ENCODE measurements at regions not wholly inside any gene's neighbourhood (a gene's known extent, or its start where the extent isn't known, plus 50 kb on each side); places are given as distances from the start of the nearest gene placed in this dataset.

GRCh38 chr1:221510793-221511503 lies 230.9 kb downstream of the DUSP10 start:
- TF ChIP-seq CTCF (conservative IDR thresholded peaks at IDR 0.05; ENCODE audit: low read length): no peak
- TF ChIP-seq EZH2phosphoT487 (IDR thresholded peaks at IDR 0.05; ENCODE audit: borderline replicate concordance, low read depth, low read length): no peak
